ENCODE measurements at regions not wholly inside any gene's neighbourhood (a gene's known extent, or its start where the extent isn't known, plus 50 kb on each side); places are given as distances from the start of the nearest gene placed in this dataset.

DNA sequence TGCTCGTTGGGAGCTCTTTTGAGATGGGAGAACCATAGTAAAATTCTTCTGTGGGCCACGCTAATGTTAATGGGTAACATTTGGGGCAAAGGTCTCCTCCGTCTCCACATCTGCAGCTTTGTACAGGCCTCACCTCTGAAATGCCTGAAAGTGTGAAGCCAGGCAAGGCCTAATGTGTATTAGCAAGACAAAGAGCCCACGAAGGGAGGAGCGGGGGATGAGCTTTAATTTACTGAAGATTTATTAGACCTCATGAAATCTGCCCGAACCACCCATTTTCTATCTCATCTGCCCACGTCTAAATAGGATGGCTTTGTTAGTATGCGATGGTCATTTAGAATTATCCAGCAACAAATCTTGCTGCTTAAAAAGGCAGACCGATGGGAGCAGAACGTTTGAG, 408.9 kb downstream of the PMP22 start:
- no peak overlapping the region for H3K4me3 Mint-ChIP-seq (ENCODE audit: low read depth, unreplicated experiment)
- intact Hi-C loops (cut with micrococcal nuclease; ENCODE audit: unreplicated experiment): no loop called here
- H3K27me3 Mint-ChIP-seq (ENCODE audit: unreplicated experiment): no peaks in the 10 kb centered on the region
- no TSS peak for BruUV-seq (replicated peaks)
- no peaks in the 10 kb centered on the region for H3K4me1 Mint-ChIP-seq (ENCODE audit: low read depth, unreplicated experiment)
- CTCF ChIA-PET: no interaction called here
- DNase-seq: no peak
- H3K27ac Mint-ChIP-seq (ENCODE audit: unreplicated experiment): no peak overlapping the region
- TF ChIP-seq, protein P1, sequence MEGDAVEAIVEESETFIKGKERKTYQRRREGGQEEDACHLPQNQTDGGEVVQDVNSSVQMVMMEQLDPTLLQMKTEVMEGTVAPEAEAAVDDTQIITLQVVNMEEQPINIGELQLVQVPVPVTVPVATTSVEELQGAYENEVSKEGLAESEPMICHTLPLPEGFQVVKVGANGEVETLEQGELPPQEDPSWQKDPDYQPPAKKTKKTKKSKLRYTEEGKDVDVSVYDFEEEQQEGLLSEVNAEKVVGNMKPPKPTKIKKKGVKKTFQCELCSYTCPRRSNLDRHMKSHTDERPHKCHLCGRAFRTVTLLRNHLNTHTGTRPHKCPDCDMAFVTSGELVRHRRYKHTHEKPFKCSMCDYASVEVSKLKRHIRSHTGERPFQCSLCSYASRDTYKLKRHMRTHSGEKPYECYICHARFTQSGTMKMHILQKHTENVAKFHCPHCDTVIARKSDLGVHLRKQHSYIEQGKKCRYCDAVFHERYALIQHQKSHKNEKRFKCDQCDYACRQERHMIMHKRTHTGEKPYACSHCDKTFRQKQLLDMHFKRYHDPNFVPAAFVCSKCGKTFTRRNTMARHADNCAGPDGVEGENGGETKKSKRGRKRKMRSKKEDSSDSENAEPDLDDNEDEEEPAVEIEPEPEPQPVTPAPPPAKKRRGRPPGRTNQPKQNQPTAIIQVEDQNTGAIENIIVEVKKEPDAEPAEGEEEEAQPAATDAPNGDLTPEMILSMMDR (IDR thresholded peaks at IDR 0.05; ENCODE audit: unreplicated experiment): no peak
- H3K9me3 Mint-ChIP-seq (ENCODE audit: low read depth, unreplicated experiment): peaks cover 5% of the 10 kb centered on the region
- H3K36me3 Mint-ChIP-seq (ENCODE audit: insufficient read depth, unreplicated experiment): no peaks in the 10 kb centered on the region

DNA sequence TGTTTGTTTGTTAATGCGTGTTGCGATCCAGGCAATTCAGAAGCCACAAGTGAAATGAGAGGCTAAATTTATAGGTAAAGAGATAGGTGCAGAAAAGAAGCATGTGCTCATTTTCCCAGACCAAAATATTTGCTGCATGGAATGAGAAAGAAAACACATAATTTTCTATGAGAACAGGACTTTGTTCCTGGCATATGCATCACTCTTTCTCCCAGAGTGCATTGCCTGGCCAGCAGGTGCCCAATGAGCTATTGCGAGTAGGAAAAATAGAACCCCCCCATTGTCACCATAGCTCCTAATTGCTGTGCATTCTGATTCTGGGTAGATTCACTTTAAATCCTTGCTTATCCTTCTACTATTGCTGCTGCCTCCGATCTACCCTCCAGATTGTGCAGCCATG, 410.4 kb downstream of the PMP22 start:
- H3K9me3 Mint-ChIP-seq (ENCODE audit: low read depth, unreplicated experiment): peaks cover 6% of the 10 kb centered on the region
- no peak for DNase-seq
- no peak overlapping the region for H3K4me3 Mint-ChIP-seq (ENCODE audit: low read depth, unreplicated experiment)
- BruUV-seq (replicated peaks): no TSS peak
- no peaks in the 10 kb centered on the region for H3K36me3 Mint-ChIP-seq (ENCODE audit: insufficient read depth, unreplicated experiment)
- CTCF ChIA-PET: no interaction called here
- no peak overlapping the region for H3K27ac Mint-ChIP-seq (ENCODE audit: unreplicated experiment)
- intact Hi-C loops (cut with micrococcal nuclease; ENCODE audit: unreplicated experiment): no loop called here
- H3K27me3 Mint-ChIP-seq (ENCODE audit: unreplicated experiment): no peaks in the 10 kb centered on the region
- TF ChIP-seq, protein P1 (IDR thresholded peaks at IDR 0.05; ENCODE audit: unreplicated experiment): no peak
- no peaks in the 10 kb centered on the region for H3K4me1 Mint-ChIP-seq (ENCODE audit: low read depth, unreplicated experiment)

DNA sequence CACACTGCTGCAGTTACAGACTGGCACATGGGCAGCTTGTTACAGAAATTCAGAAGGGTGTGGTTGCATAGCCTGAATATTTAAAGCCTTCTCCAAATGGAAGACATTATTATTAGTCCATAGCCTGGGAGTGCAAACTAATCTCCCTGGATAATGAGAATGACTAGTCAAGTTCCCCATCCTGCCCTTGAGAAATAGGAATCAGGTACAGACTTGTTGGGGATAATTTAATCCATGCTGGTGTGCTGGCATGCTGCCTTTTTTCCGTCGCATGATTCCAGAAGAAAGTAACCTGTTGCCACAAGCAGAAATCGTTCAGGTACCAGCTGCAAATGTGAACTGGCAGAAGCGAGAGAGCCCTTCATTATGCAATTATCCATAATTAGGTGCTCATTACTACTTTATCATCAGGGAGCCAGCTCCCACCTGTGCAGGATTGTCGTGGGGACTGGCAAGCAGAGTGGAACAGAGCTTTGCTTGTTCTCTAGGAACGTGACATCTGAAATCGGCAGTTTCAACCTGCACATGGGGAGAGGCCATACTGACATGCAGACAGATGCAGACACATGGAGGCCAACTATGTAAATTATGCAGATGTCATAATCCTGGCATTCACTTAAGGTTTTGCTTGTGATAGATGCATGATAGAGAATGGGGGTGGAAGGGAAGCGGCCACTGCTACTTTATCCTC, 419.4 kb downstream of the PMP22 start:
- intact Hi-C loops (cut with micrococcal nuclease; ENCODE audit: unreplicated experiment): no loop called here
- CTCF ChIA-PET: no interaction called here
- no peaks in the 10 kb centered on the region for H3K4me1 Mint-ChIP-seq (ENCODE audit: low read depth, unreplicated experiment)
- no peak overlapping the region for H3K27ac Mint-ChIP-seq (ENCODE audit: unreplicated experiment)
- no TSS peak for BruUV-seq (replicated peaks)
- peaks cover 17% of the 10 kb centered on the region for H3K9me3 Mint-ChIP-seq (ENCODE audit: low read depth, unreplicated experiment)
- no peak overlapping the region for H3K4me3 Mint-ChIP-seq (ENCODE audit: low read depth, unreplicated experiment)
- H3K27me3 Mint-ChIP-seq (ENCODE audit: unreplicated experiment): no peaks in the 10 kb centered on the region
- H3K36me3 Mint-ChIP-seq (ENCODE audit: insufficient read depth, unreplicated experiment): no peaks in the 10 kb centered on the region
- DNase-seq: no peak
- TF ChIP-seq, protein P1 (IDR thresholded peaks at IDR 0.05; ENCODE audit: unreplicated experiment): no peak

DNA sequence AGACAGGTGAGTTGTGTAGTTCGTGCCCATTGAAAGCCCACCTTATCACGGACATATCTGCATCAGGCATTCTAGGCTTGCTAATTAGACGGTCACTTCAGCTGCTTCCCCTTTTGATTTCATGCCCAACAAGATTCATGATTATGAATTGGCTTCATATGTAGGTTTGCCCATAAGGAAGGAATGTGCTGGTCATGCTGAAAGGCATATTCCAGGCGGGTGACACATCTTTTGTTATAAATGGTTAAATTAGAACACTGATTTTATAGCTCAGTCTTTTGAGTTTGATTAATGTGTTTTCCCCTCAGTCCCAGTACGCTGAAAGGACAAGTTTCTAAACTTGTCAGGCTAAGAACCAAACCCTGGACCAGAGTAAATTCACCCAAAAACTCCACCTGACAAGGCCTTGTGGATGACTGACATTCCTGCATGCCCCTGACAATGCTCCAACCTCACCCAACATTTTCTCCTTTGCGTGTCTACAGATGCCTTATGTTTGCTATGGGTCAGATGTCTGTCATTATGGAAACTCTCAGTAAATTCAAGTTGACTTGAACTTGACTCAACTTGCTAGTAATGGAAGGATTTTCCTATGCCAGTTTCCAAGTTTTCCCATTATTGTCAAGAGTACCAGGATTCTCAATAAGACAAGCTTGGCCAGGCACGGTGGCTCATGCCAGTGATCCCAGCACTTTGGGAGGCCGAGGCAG, 421.9 kb downstream of the PMP22 start:
- H3K27ac Mint-ChIP-seq (ENCODE audit: unreplicated experiment): no peak overlapping the region
- no peaks in the 10 kb centered on the region for H3K4me1 Mint-ChIP-seq (ENCODE audit: low read depth, unreplicated experiment)
- intact Hi-C loops (cut with micrococcal nuclease; ENCODE audit: unreplicated experiment): no loop called here
- H3K27me3 Mint-ChIP-seq (ENCODE audit: unreplicated experiment): no peaks in the 10 kb centered on the region
- no TSS peak for BruUV-seq (replicated peaks)
- H3K9me3 Mint-ChIP-seq (ENCODE audit: low read depth, unreplicated experiment): peaks cover 14% of the 10 kb centered on the region
- H3K4me3 Mint-ChIP-seq (ENCODE audit: low read depth, unreplicated experiment): no peak overlapping the region
- CTCF ChIA-PET: no interaction called here
- H3K36me3 Mint-ChIP-seq (ENCODE audit: insufficient read depth, unreplicated experiment): no peaks in the 10 kb centered on the region
- TF ChIP-seq, protein P1 (IDR thresholded peaks at IDR 0.05; ENCODE audit: unreplicated experiment): no peak
- no peak for DNase-seq

Measured in Calu3 (cell line).